Right renal pelvis (tissue), 4 donors: ENCODE measurements at regions not wholly inside any gene's neighbourhood (a gene's known extent, or its start where the extent isn't known, plus 50 kb on each side); places are given as distances from the start of the nearest gene placed in this dataset.
"Not testable (repeated sequence)": the region's sequence is repeated elsewhere in the genome, so short reads cannot be mapped to it uniquely, and the experiment has no call there.

Experiments used
- DNase-seq, 4 donors: peaks; one replicate each; pipeline ENCODE4 v3.0.0-alpha.2; 2013; ENCODE audit warnings: low read depth in 4 of 4, low spot score in 3 of 4, missing footprints in 1 of 4

DNA sequence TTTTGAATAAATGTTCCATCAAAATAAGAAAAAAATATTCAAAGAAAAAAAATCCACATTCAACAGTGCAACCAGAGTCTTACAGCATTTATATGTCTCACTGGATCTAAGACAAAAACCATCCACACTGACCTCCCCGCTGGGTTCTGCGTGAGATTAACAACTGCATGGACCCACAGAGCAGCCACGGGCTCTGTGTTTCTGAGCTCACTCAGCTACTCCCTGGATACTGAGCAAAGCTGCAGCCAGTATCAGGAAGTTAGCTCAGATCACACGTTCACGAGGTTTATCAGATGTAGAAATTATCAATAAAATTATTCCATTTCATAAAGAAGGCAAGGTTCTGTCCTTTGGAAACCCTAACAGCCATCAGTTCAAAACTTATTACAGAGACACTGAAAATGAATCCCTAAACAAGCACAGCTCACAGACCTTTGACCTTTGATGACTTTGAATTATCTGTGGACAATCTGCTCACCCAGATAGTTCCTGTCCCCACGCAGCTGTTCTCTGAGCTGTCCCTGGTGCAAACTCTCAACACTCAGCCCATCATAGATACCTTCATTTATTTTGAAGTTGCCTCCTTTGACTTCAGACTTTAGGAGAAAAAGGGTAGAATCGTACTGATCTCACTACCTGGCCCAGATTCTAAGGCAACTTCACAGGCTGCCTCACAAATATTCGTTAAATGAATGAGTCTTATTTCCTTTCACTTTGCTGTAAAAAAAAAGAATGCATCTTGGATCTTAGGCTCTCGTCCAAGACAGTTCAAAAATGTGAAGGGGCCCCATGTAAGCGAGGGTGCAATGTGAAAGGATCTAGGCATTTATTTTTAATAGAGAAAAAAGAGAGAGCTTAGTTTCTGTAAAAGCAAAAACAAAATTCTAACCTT is 67.7 kb upstream of the SVIL start:
- no peak for DNase-seq

DNA sequence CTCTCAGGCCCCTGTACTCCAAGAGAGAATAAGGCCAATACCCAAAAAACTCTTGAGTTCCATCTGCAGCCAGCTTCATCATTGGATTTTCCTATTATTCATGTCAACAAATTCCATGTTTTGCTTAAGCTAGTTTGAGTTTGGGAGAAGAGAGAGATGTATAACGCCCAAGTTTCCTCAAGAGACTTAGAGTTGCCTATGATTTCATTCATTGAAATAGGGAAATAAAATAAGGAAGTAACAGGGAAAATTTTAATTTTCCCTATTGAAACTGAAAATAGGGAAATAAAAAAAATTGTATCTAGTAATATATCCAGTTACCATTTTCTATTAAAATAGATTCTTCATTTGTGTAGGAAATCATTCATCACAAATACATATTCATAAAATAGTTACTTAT is 66.5 kb upstream of the SVIL start:
- DNase-seq, result no peak

DNA sequence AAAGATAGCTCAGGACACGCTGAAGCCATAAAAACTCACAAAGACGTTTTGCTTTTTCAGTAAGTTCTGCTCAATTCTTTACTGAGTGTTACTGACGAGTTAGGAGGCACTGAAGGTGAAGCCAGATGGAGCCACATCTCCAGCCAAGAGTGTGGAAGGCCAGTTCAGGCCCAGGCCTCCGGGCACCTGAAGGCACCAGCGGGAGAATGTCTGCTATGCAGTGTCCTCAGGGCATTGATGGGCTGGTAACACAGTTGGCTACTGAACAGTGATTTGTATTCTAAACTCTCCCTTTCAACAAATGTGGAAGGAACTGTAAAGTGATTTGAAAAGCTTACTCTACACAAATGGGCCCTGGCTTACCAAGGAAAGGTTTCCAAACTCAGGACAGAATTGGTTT is 64.8 kb upstream of the SVIL start:
- no peak for DNase-seq

DNA sequence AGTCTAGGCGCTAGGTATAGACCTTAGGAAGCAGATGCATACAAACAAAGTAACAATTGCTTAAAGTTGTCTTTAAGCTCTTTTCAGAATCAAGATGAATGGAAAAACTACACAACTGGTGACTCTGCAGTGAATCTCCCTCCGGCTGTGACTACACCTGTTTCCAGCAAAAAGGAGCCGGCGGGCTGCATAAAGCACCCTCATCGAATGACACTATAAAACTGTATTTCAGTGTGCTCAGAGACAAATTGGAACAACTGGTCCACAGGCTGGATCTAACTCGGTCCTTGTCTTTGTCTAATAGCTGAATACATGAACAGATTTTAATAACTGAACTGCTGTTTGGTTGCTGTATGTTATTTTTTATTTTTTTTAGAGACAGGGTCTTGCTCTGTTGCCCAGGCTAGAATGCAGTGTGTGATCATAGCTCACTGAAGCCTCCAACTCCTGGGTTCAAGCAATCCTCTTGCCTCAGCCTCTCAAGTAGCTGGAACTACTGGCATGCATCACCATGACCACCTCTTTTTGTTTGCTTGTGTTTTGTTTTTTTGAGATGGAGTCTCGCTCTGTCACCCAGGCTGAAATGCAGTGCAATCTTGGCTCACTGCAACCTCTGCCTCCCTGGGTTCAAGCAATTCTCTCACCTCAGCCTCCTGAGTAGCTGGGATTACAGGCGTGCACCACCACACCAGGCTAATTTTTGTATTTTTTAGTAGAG is 64.2 kb upstream of the SVIL start:
- no peak for DNase-seq

DNA sequence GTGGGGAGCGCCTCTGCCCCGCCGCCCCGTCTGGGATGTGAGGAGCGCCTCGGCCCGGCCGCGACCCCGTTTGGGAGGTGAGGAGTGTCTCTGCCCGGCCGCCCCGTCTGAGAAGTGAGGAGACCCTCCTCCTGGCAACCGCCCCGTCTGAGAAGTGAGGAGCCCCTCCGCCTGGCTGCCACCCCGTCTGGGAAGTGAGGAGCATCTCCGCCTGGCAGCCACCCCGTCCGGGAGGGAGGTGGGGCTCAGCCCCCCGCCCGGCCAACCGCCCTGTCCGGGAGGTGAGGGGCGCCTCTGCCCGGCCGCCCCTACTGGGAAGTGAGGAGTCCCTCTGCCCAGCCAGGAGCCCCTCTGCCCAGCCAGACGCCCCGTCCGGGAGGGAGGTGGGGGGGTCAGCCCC is 61.8 kb upstream of the SVIL start:
- not testable (repeated sequence) for DNase-seq

DNA sequence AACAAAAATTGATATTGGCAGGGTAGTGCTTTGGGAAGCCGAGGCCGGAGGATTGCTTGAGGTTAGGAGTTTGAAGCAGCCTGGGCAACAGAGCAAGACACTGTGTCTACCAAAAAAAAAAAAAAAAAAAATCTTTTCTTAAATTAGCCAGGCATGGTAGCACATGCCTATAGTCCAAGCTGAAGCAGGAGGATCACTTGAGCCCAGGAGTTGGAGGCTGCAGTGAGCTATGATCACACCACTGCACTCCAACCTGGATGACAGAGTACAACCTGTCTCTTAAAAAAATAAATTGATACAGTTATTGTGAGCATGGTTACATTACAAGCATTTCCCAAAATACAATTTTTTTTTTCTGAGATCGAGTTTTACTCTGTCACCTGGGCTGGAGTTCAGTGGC is 59.4 kb upstream of the SVIL start:
- no peak for DNase-seq

DNA sequence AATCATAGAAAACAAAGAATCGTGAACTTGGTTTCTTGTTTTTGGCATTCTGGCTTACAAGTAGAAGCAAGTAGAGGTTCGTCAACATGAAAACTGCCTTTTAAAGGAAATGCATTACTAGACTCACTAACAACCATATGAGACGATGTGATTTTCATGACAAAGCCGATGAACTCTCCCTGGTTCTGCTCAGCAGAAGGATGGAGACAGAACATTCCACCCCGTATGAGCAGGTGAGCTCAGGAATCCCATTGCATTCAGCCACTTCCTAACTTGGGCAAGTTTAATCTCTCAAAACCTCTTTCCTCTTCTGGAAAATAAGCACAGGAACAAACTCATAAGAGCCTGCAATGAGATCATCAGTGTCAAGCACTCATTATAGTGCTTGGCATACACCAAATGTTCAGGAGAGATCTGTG is 57.4 kb upstream of the SVIL start:
- no peak for DNase-seq

DNA sequence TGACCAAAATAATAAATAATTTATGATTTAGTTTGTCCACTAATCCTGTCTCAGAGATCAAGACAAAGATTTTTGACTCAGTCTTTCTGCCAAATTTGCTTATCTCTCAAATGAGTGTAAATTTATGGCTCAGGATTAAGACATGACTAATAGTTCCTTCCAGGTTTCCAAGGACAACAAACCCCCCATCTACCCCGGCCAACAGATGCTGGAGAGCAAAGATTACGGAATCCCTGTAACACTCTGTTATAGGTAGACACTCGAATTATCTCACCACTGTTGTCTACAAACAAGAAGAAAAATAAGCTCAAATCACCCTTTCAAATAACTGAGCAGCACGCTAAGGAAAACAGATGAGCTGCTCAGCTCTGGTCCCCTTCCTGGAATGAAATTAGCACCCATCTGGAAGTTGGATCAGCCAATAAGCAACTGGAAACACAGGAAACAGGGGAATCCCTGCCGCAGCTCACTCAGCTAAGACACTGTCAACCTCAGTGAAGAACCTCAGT is 56.8 kb upstream of the SVIL start:
- DNase-seq, result no peak

DNA sequence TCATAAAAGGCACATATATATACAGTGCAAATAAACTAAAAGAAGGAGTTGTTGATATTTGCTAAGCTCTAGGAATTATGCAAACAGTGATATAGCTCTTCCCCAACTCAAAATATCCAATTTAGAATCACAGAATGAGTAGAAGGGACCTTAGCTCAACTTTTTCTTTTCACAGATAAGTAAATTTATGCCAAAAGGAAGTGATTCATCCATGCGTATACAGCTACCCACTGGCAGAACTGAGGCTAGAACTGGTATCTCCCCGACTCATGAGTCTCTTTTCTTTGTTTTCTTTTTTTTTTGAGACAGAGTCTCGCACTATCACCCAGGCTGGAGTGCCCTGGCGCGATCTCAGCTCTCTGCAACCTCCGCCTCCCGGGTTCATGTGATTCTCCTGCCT is 54.2 kb upstream of the SVIL start:
- no peak for DNase-seq

DNA sequence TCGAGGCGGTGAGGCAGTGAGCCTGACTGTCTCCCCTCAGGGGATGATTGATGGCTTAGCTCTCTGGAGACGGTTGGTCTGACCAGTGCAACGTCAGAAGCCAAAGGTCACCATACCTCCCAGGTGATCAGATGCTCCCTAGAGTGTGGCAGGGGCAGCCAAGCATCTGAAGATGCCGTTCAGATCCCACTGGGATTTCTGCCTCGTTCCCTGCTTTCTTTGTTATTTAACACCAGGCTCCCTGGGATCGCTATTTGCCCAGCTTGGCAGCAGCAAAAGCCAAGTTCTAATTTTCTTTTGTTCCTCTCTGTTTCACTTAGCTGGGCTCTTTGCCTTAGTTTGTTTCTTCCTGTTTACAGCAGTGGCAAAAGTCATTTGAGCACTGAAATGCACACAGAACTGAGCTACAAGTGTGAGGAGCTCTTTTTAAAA is 53.5 kb upstream of the SVIL start:
- DNase-seq, result peak; percentile 44 to 72 (median 55)

DNA sequence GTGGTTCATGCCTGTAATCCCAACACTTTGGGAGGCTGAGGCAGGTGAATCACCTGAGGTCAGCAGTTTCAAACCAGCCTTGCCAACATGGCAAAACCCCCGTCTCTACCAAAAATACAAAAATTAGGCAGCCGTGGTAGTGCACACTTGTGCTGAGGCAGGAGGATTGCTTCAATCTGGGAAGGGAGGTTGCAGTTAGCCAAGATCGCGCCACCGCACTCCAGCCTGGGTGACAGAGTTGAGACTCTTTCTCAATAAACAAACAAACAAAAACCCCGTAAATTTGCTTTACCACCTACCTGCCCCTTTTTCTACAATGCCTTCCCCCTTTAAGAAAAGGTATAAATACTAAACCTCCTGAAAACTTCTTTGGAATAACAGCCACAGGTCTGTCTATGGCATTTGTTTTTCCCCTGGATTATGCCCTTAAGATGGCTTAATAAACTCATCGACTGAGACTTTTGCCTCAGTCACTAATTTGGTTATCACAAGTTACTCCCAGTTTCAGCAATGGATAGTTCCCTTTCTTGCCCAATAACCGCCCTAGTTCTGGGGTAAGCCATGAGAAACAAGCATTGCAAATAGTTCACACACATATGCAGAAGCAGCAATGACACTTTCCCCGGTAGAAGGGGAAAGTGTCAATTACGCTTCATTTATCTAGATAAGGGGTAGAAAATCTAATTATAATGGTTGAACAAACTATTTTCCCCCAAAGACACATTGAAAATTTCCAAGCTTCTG is 52.8 kb upstream of the SVIL start:
- no peak for DNase-seq

DNA sequence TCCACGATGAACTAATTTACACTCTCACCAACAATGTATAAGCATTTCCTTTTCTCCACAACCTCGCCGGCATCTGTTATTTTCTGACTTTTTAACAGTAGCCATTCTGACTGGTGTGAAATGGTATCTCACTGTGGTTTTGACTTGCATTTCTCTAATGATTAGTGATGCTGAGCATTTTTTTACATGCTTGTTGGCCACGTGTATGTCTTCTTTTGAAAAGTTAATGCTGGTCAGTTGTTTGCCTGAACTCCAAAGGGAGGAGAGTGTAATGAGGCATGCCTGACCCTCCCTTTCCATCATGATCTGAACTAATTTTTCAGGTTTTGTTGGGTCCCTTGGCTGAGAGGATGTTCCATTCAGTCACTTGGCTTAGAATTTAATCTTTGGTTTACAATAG is 50.7 kb upstream of the SVIL start:
- DNase-seq, result no peak
